Mesendoderm (in vitro differentiated cells): ENCODE measurements at regions not wholly inside any gene's neighbourhood (a gene's known extent, or its start where the extent isn't known, plus 50 kb on each side); places are given as distances from the start of the nearest gene placed in this dataset.
"Not testable (repeated sequence)": the region's sequence is repeated elsewhere in the genome, so short reads cannot be mapped to it uniquely, and the experiment has no call there.

Experiments
- DNase-seq: peaks from one replicate; pipeline ENCODE4 v3.0.0; 2013
- H2AK5ac ChIP-seq: 2 replicates; pipeline ENCODE4 v1.6.1; 2013; ENCODE audit warnings: low read length, inconsistent platforms
- H2BK120ac ChIP-seq: 2 replicates; pipeline ENCODE4 v1.6.1; 2013; ENCODE audit warnings: low read depth, mild to moderate bottlenecking, low read length, moderate library complexity, mixed read lengths
- H2BK15ac ChIP-seq: replicated peaks from 2 replicates; pipeline ENCODE4 v1.6.1; 2013; ENCODE audit warnings: low read depth, mild to moderate bottlenecking, moderate library complexity
- H2BK5ac ChIP-seq: 2 replicates; pipeline ENCODE4 v1.6.1; 2013; ENCODE audit warnings: low read length, inconsistent platforms
- H3K18ac ChIP-seq: 2 replicates; pipeline ENCODE4 v1.6.1; 2013; ENCODE audit warnings: mild to moderate bottlenecking, low read length, mixed read lengths
- H3K23ac ChIP-seq: one replicate; pipeline ENCODE4 v1.6.1; 2013; ENCODE audit warnings: low read length
- H3K27ac ChIP-seq: 2 replicates; pipeline ENCODE4 v1.5.1; 2013; ENCODE audit warnings: low read depth, mild to moderate bottlenecking, inconsistent platforms, low read length, moderate library complexity
- H3K27me3 ChIP-seq: 2 replicates; pipeline ENCODE4 v1.6.1; 2013; ENCODE audit warnings: low read length, control low read depth, mild to moderate bottlenecking, inconsistent platforms; ENCODE audit not compliant: insufficient read depth, poor library complexity
- H3K36me3 ChIP-seq: 2 replicates; pipeline ENCODE4 v1.6.1; 2013; ENCODE audit warnings: low read length, inconsistent platforms; ENCODE audit not compliant: control insufficient read depth, insufficient read depth
- H3K4ac ChIP-seq: one replicate; pipeline ENCODE4 v1.6.1; 2013; ENCODE audit warnings: low read depth, mild to moderate bottlenecking, low read length, moderate library complexity
- H3K4me1 ChIP-seq: 2 replicates; pipeline ENCODE4 v1.6.1; 2013; ENCODE audit warnings: low read depth, low read length, inconsistent platforms; ENCODE audit not compliant: control insufficient read depth
- H3K4me2 ChIP-seq: 2 replicates; pipeline ENCODE4 v1.6.1; 2013; ENCODE audit warnings: low read length
- H3K4me3 ChIP-seq: 2 replicates; pipeline ENCODE4 v1.5.1; 2013; ENCODE audit warnings: mild to moderate bottlenecking, low read length
- H3K56ac ChIP-seq: one replicate; pipeline ENCODE4 v1.6.1; 2013; ENCODE audit warnings: low read length
- H3K79me1 ChIP-seq: 2 replicates; pipeline ENCODE4 v1.6.1; 2013; ENCODE audit warnings: low read length, inconsistent platforms
- H3K79me2 ChIP-seq: 2 replicates; pipeline ENCODE4 v1.6.1; 2013; ENCODE audit warnings: mild to moderate bottlenecking, low read length; ENCODE audit not compliant: control insufficient read depth, insufficient read depth
- H3K9ac ChIP-seq: 2 replicates; pipeline ENCODE4 v1.6.1; 2013; ENCODE audit warnings: low read length, inconsistent platforms
- H4K5ac ChIP-seq: one replicate; pipeline ENCODE4 v1.6.1; 2013; ENCODE audit warnings: low read length
- H4K8ac ChIP-seq: one replicate; pipeline ENCODE4 v1.6.1; 2013; ENCODE audit warnings: low read depth, mild to moderate bottlenecking, control low read depth, low read length, moderate library complexity
- WGBS: extraction: QIAGEN DNeasy Blood & Tissue Kit; methylation state at CpG from one replicate; pipeline ENCODE4 v1.1.7; 2013; ENCODE audit warnings: low lambda C conversion rate, missing lambda C conversion rate; ENCODE audit not compliant: insufficient coverage; ENCODE audit errors: extremely low coverage; 5-methylcytosine and 5-hydroxymethylcytosine counted together

- not testable (repeated sequence) for H3K4me3 ChIP-seq, H3K23ac ChIP-seq, H3K4me1 ChIP-seq, DNase-seq, H2BK5ac ChIP-seq, H4K5ac ChIP-seq, H2AK5ac ChIP-seq, H2BK120ac ChIP-seq, H3K4me2 ChIP-seq, H3K56ac ChIP-seq, H3K4ac ChIP-seq, H3K36me3 ChIP-seq, H3K79me2 ChIP-seq, H3K79me1 ChIP-seq, H3K27me3 ChIP-seq, H3K27ac ChIP-seq, H3K9ac ChIP-seq, H3K18ac ChIP-seq, H2BK15ac ChIP-seq, H4K8ac ChIP-seq
- WGBS: no CpG with 5 or more reads among the region's 5 CpGs
Observed at GRCh38 chr18:68153821-68154220, 561.1 kb downstream of the TMX3 start.

- H3K4me3 ChIP-seq: no peak overlapping the region
Observed at GRCh38 chr18:68152770-68153169, 562.1 kb downstream of the TMX3 start.

GRCh38 chr18:68150961-68151360, 563.9 kb downstream of the TMX3 start:
- H3K4ac ChIP-seq: no peak overlapping the region
- no peak overlapping the region for H2BK120ac ChIP-seq
- H3K27ac ChIP-seq: no peak overlapping the region
- no peak overlapping the region for H2BK15ac ChIP-seq
- no peaks in the 10 kb centered on the region for H3K79me2 ChIP-seq
- no peak overlapping the region for H3K9ac ChIP-seq
- no peaks in the 10 kb centered on the region for H3K79me1 ChIP-seq
- no peak overlapping the region for H4K8ac ChIP-seq
- H3K4me1 ChIP-seq: no peaks in the 10 kb centered on the region
- no peaks in the 10 kb centered on the region for H3K36me3 ChIP-seq
- H2BK5ac ChIP-seq: no peak overlapping the region
- H2AK5ac ChIP-seq: no peak overlapping the region
- no CpG with 5 or more reads among the region's 2 CpGs for WGBS
- H3K27me3 ChIP-seq: no peaks in the 10 kb centered on the region
- no peak overlapping the region for H3K4me2 ChIP-seq
- no peak overlapping the region for H3K18ac ChIP-seq
- H3K56ac ChIP-seq: no peak overlapping the region
- no peak for DNase-seq
- no peak overlapping the region for H3K23ac ChIP-seq
- no peak overlapping the region for H3K4me3 ChIP-seq
- no peak overlapping the region for H4K5ac ChIP-seq

More at GRCh38 chr18:68152770-68153169, 562.1 kb downstream of the TMX3 start:
- Histone ChIP-seq H3K9ac (no peak overlapping the region), H3K4me1 (no peaks in the 10 kb centered on the region), H2BK15ac (no peak overlapping the region), H4K5ac (no peak overlapping the region), H3K56ac (no peak overlapping the region), H2BK120ac (no peak overlapping the region), H3K18ac (no peak overlapping the region), H3K79me2 (no peaks in the 10 kb centered on the region), H3K36me3 (no peaks in the 10 kb centered on the region), H2AK5ac (no peak overlapping the region), H3K4ac (no peak overlapping the region), H3K79me1 (no peaks in the 10 kb centered on the region), H3K23ac (no peak overlapping the region), H3K4me2 (no peak overlapping the region), H4K8ac (no peak overlapping the region), H3K27ac (no peak overlapping the region), H2BK5ac (no peak overlapping the region), H3K27me3 (no peaks in the 10 kb centered on the region)
- WGBS: no CpG with 5 or more reads among the region's 7 CpGs
- peak; percentile 67 for DNase-seq

- peak; percentile 61 for DNase-seq
- no peaks in the 10 kb centered on the region for H3K36me3 ChIP-seq
- no peak overlapping the region for H3K9ac ChIP-seq
Observed at GRCh38 chr18:68148863-68149262, 566.0 kb downstream of the TMX3 start.

GRCh38 chr18:68147728-68148127, 567.2 kb downstream of the TMX3 start:
- H3K4me2 ChIP-seq: no peak overlapping the region
- no CpG with 5 or more reads among the region's 2 CpGs for WGBS
- H3K4me1 ChIP-seq: no peaks in the 10 kb centered on the region
- no peak overlapping the region for H3K23ac ChIP-seq
- H2BK5ac ChIP-seq: no peak overlapping the region
- no peak overlapping the region for H4K8ac ChIP-seq
- no peak for DNase-seq
- no peaks in the 10 kb centered on the region for H3K79me1 ChIP-seq
- no peak overlapping the region for H3K27ac ChIP-seq
- H3K4ac ChIP-seq: no peak overlapping the region
- no peaks in the 10 kb centered on the region for H3K36me3 ChIP-seq
- H3K27me3 ChIP-seq: no peaks in the 10 kb centered on the region
- no peak overlapping the region for H3K18ac ChIP-seq
- H2BK120ac ChIP-seq: no peak overlapping the region
- no peak overlapping the region for H4K5ac ChIP-seq
- no peak overlapping the region for H2AK5ac ChIP-seq
- no peak overlapping the region for H3K56ac ChIP-seq
- no peak overlapping the region for H3K4me3 ChIP-seq
- H3K9ac ChIP-seq: no peak overlapping the region
- H3K79me2 ChIP-seq: no peaks in the 10 kb centered on the region
- H2BK15ac ChIP-seq: no peak overlapping the region

More at GRCh38 chr18:68148863-68149262, 566.0 kb downstream of the TMX3 start:
- Histone ChIP-seq H3K27me3 (no peaks in the 10 kb centered on the region), H3K56ac (no peak overlapping the region), H3K4me2 (no peak overlapping the region), H3K27ac (no peak overlapping the region), H4K8ac (no peak overlapping the region), H2AK5ac (no peak overlapping the region), H2BK120ac (no peak overlapping the region), H3K4ac (no peak overlapping the region), H3K4me1 (no peaks in the 10 kb centered on the region), H2BK5ac (no peak overlapping the region), H3K23ac (no peak overlapping the region), H3K79me2 (no peaks in the 10 kb centered on the region), H3K18ac (no peak overlapping the region), H3K4me3 (no peak overlapping the region), H4K5ac (no peak overlapping the region), H3K79me1 (no peaks in the 10 kb centered on the region), H2BK15ac (no peak overlapping the region)
- no CpG with 5 or more reads among the region's 3 CpGs for WGBS

- Histone ChIP-seq H3K79me2 (no peaks in the 10 kb centered on the region), H3K4me2 (no peak overlapping the region), H4K5ac (no peak overlapping the region), H2AK5ac (no peak overlapping the region), H3K23ac (no peak overlapping the region), H3K9ac (no peak overlapping the region), H2BK15ac (no peak overlapping the region), H2BK5ac (no peak overlapping the region), H2BK120ac (no peak overlapping the region), H3K4me1 (no peaks in the 10 kb centered on the region), H3K27ac (no peak overlapping the region), H3K27me3 (no peaks in the 10 kb centered on the region), H3K4me3 (no peak overlapping the region), H4K8ac (no peak overlapping the region), H3K56ac (no peak overlapping the region), H3K36me3 (no peaks in the 10 kb centered on the region), H3K18ac (no peak overlapping the region), H3K79me1 (no peaks in the 10 kb centered on the region), H3K4ac (no peak overlapping the region)
- DNase-seq: no peak
- no CpG with 5 or more reads among the region's 1 CpG for WGBS
Observed at GRCh38 chr18:68121826-68122225, 593.1 kb downstream of the TMX3 start.
